HEK293T (cell line): ENCODE measurements at regions not wholly inside any gene's neighbourhood (a gene's known extent, or its start where the extent isn't known, plus 50 kb on each side); places are given as distances from the start of the nearest gene placed in this dataset.

Source experiments
- CTCF ChIA-PET: fragments of 350-600 bp; formaldehyde crosslinking; extraction: SDS; loops from one replicate; lab custom pipeline; 2021; ENCODE audit warnings: antibody characterized with exemption, inconsistent platforms; lab: Yijun Ruan, JAX
- POLR2A ChIA-PET: fragments of 350-600 bp; formaldehyde crosslinking; extraction: SDS; loops from one replicate; lab custom pipeline; 2020; ENCODE audit warnings: antibody characterized with exemption, inconsistent platforms; lab: Yijun Ruan, JAX
- DNase-seq: peaks from one replicate; pipeline ENCODE4 v3.0.0; 2012; ENCODE audit warnings: mixed read lengths; ENCODE audit errors: extremely low spot score
- ARNT ChIP-seq: fragments of 450-650 bp; IDR thresholded peaks from 2 replicates; pipeline ENCODE4 v1.6.1; 2017; ENCODE audit warnings: mild to moderate bottlenecking
- BHLHE40 ChIP-seq: fragments of 450-650 bp; IDR thresholded peaks from 2 replicates; pipeline ENCODE4 v1.6.1; 2016; ENCODE audit warnings: mild to moderate bottlenecking, moderate library complexity, borderline replicate concordance
- CTBP1 ChIP-seq: fragments of 450-650 bp; IDR thresholded peaks from 2 replicates; pipeline ENCODE4 v1.6.1; 2016; ENCODE audit warnings: borderline replicate concordance
- ELF4 ChIP-seq: fragments of 450-650 bp; IDR thresholded peaks from 2 replicates; pipeline ENCODE4 v1.6.1; 2017; ENCODE audit warnings: antibody characterized with exemption
- FOXA1 ChIP-seq: fragments of 450-650 bp; IDR thresholded peaks from 2 replicates; pipeline ENCODE4 v1.6.1; 2016; ENCODE audit warnings: mild to moderate bottlenecking
- FOXK2 ChIP-seq: fragments of 450-650 bp; IDR thresholded peaks from 2 replicates; pipeline ENCODE4 v1.6.1; 2016; ENCODE audit warnings: mild to moderate bottlenecking
- FOXM1 ChIP-seq: fragments of 450-650 bp; IDR thresholded peaks from 2 replicates; pipeline ENCODE4 v1.6.1; 2017; ENCODE audit warnings: mild to moderate bottlenecking, borderline replicate concordance
- HDGF ChIP-seq: fragments of 450-650 bp; IDR thresholded peaks from 2 replicates; pipeline ENCODE4 v1.6.1; 2017; ENCODE audit warnings: antibody characterized with exemption, borderline replicate concordance
- L3MBTL2 ChIP-seq: fragments of 450-650 bp; conservative IDR thresholded peaks from 2 replicates; pipeline ENCODE4 v1.6.1; 2016; ENCODE audit warnings: mild to moderate bottlenecking
- LEF1 ChIP-seq: fragments of 450-650 bp; IDR thresholded peaks from 2 replicates; pipeline ENCODE4 v1.6.1; 2017; ENCODE audit warnings: mild to moderate bottlenecking, borderline replicate concordance
- NFRKB ChIP-seq: fragments of 450-650 bp; IDR thresholded peaks from 2 replicates; pipeline ENCODE4 v1.6.1; 2016; ENCODE audit warnings: mild to moderate bottlenecking, moderate library complexity
- PKNOX1 ChIP-seq: fragments of 450-650 bp; IDR thresholded peaks from 2 replicates; pipeline ENCODE4 v1.6.1; 2016
- SP1 ChIP-seq: fragments of 450-650 bp; IDR thresholded peaks from 2 replicates; pipeline ENCODE4 v1.6.1; 2017
- SUZ12 ChIP-seq: fragments of 450-650 bp; IDR thresholded peaks from 2 replicates; pipeline ENCODE4 v1.6.1; 2016; ENCODE audit warnings: mild to moderate bottlenecking
- TARDBP ChIP-seq: fragments of 450-650 bp; IDR thresholded peaks from 2 replicates; pipeline ENCODE4 v1.6.1; 2016
- ZNF384 ChIP-seq: fragments of 450-650 bp; IDR thresholded peaks from 2 replicates; pipeline ENCODE4 v1.6.1; 2016

GRCh38 chr7:92915348-92915747, 79.0 kb upstream of the CDK6 start:
- CTCF ChIA-PET, result no interaction called here
- POLR2A ChIA-PET, result no interaction called here
- TF ChIP-seq TARDBP, result no peak
- no peak for TF ChIP-seq SUZ12
- no peak for TF ChIP-seq ARNT
- TF ChIP-seq ELF4, result no peak
- TF ChIP-seq SP1, result no peak
- DNase-seq, result no peak

- ChIA-PET POLR2A (no interaction called here), CTCF (no interaction called here)
- TF ChIP-seq L3MBTL2, result no peak
- TF ChIP-seq TARDBP, result no peak
- TF ChIP-seq BHLHE40, result no peak
- TF ChIP-seq ARNT, result no peak
- TF ChIP-seq HDGF, result no peak
- TF ChIP-seq FOXM1, result no peak
- no peak for TF ChIP-seq CTBP1
- TF ChIP-seq SP1, result no peak
- TF ChIP-seq FOXA1, result no peak
- TF ChIP-seq PKNOX1, result no peak
Measured at GRCh38 chr7:92914645-92915044, 78.3 kb upstream of the CDK6 start.

GRCh38 chr7:92913849-92914248, 77.5 kb upstream of the CDK6 start:
- POLR2A ChIA-PET, result no interaction called here
- TF ChIP-seq ARNT (no peak), CTBP1 (no peak), L3MBTL2 (no peak), ZNF384 (no peak), FOXA1 (no peak), FOXK2 (no peak), SP1 (no peak), NFRKB (no peak), LEF1 (no peak), HDGF (no peak), ELF4 (no peak), PKNOX1 (no peak), SUZ12 (no peak)
- DNase-seq, result no peak
- CTCF ChIA-PET, result no interaction called here

More at GRCh38 chr7:92914645-92915044, 78.3 kb upstream of the CDK6 start:
- no peak for DNase-seq

- ChIA-PET CTCF (no interaction called here), POLR2A (interaction anchor here (1.6 kb wide), 1 partner anchor 15 kb away, joined by 4 read pairs; no protein-coding TSS in a partner anchor)
- DNase-seq, result no peak
- TF ChIP-seq NFRKB (no peak), ELF4 (no peak), FOXK2 (no peak), SP1 (no peak), HDGF (no peak), BHLHE40 (no peak), LEF1 (no peak), PKNOX1 (no peak), SUZ12 (no peak), L3MBTL2 (no peak)
Measured at GRCh38 chr7:92910976-92911375, 74.6 kb upstream of the CDK6 start.

- ChIA-PET CTCF (no interaction called here), POLR2A (no interaction called here)
- no peak for TF ChIP-seq L3MBTL2
- TF ChIP-seq ZNF384, result no peak
- no peak for TF ChIP-seq FOXK2
- no peak for TF ChIP-seq BHLHE40
- TF ChIP-seq PKNOX1, result no peak
- TF ChIP-seq SP1, result no peak
- TF ChIP-seq FOXM1, result no peak
- no peak for DNase-seq
Measured at GRCh38 chr7:92909686-92910475, 73.5 kb upstream of the CDK6 start.

GRCh38 chr7:92904244-92905131, 68.1 kb upstream of the CDK6 start:
- ChIA-PET POLR2A (no interaction called here), CTCF (no interaction called here)
- TF ChIP-seq LEF1, result no peak
- no peak for TF ChIP-seq HDGF
- no peak for TF ChIP-seq PKNOX1
- TF ChIP-seq TARDBP, result no peak
- TF ChIP-seq L3MBTL2, result no peak
- TF ChIP-seq FOXA1, result no peak
- no peak for DNase-seq
